ENCODE measurements at regions not wholly inside any gene's neighbourhood (a gene's known extent, or its start where the extent isn't known, plus 50 kb on each side); places are given as distances from the start of the nearest gene placed in this dataset.

DNA sequence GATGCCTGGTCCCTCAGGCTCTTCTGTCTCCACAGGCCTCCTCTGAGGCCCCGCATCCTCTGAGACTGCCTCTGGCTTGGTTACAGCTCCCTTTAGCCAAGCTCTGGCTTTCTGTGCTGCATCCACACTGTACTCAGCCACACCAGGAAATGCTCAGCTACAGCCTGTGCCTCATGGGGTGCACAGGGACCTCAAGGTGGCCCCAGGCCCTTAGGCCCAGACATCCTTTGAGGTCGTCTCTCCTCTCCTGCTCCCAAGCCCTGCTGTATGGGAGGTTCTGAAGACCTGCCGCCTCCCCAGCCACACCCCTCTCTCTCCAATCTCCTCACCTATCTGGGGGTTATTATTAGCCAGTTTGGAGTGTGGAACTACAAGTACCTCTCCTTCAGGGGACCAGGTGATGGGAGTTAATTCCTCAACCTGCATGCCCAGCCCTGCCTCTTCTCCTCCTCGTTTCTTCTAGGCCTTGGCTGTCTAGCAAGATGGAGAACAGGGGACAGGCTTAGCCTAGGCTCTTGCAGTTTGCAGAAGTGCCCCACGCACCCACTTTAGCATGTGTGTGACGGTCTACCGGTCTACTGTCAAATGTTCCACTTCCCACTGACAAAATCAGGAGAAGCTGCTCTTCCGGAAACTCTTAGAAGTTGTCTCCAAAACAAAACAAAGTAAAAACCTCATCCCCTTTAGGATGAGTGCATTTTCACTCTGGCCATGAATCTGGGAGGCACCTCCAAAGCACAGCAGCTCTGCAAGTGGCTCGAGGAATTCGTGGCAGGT is 64.0 kb upstream of the WAC start:
- no peaks in the 10 kb centered on the region for H3F3A ChIP-seq (ENCODE audit: insufficient read depth, low read length)
- no peaks in the 10 kb centered on the region for H3K79me2 ChIP-seq (ENCODE audit: low read length)
- no peak overlapping the region for H3K4me2 ChIP-seq (ENCODE audit: low read depth, low read length)
- H3K9ac ChIP-seq (ENCODE audit: low read length) = no peak overlapping the region
- DNase-seq = no peak
- H3K4me1 ChIP-seq (ENCODE audit: low read length) = no peaks in the 10 kb centered on the region
- no peaks in the 10 kb centered on the region for H3K27me3 ChIP-seq (replicated peaks; ENCODE audit: insufficient read depth, low read length)
- no peaks in the 10 kb centered on the region for H3K36me3 ChIP-seq (replicated peaks; ENCODE audit: insufficient read depth, low read length)
- no peak overlapping the region for H3K4me3 ChIP-seq (ENCODE audit: low read length)
- no peak for TF ChIP-seq EZH2 (optimal IDR thresholded peaks at IDR 0.05; ENCODE audit: low read depth, low read length)
- TF ChIP-seq, protein P1, sequence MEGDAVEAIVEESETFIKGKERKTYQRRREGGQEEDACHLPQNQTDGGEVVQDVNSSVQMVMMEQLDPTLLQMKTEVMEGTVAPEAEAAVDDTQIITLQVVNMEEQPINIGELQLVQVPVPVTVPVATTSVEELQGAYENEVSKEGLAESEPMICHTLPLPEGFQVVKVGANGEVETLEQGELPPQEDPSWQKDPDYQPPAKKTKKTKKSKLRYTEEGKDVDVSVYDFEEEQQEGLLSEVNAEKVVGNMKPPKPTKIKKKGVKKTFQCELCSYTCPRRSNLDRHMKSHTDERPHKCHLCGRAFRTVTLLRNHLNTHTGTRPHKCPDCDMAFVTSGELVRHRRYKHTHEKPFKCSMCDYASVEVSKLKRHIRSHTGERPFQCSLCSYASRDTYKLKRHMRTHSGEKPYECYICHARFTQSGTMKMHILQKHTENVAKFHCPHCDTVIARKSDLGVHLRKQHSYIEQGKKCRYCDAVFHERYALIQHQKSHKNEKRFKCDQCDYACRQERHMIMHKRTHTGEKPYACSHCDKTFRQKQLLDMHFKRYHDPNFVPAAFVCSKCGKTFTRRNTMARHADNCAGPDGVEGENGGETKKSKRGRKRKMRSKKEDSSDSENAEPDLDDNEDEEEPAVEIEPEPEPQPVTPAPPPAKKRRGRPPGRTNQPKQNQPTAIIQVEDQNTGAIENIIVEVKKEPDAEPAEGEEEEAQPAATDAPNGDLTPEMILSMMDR (IDR thresholded peaks at IDR 0.05; ENCODE audit: low read length) = no peak
- no peak overlapping the region for H3K27ac ChIP-seq (ENCODE audit: low read length)
- H3K9me3 ChIP-seq (replicated peaks; ENCODE audit: insufficient read depth, low read length) = no peaks in the 10 kb centered on the region
- H4K20me1 ChIP-seq (ENCODE audit: insufficient read depth, low read length) = no peaks in the 10 kb centered on the region
- H3K9me2 ChIP-seq (replicated peaks; ENCODE audit: insufficient read depth, low read length) = no peaks in the 10 kb centered on the region
- no peak overlapping the region for H2AFZ ChIP-seq (ENCODE audit: low read length)

GRCh38 chr10:28470873-28471651 is 61.9 kb upstream of the WAC start:
- Histone ChIP-seq H4K20me1 (ENCODE audit: insufficient read depth, low read length) (no peaks in the 10 kb centered on the region), H3K9me2 (replicated peaks; ENCODE audit: insufficient read depth, low read length) (no peaks in the 10 kb centered on the region), H3K79me2 (ENCODE audit: low read length) (no peaks in the 10 kb centered on the region), H3K4me2 (ENCODE audit: low read depth, low read length) (no peak overlapping the region), H3K27ac (ENCODE audit: low read length) (no peak overlapping the region), H2AFZ (ENCODE audit: low read length) (no peak overlapping the region), H3K9me3 (replicated peaks; ENCODE audit: insufficient read depth, low read length) (no peaks in the 10 kb centered on the region), H3K36me3 (replicated peaks; ENCODE audit: insufficient read depth, low read length) (no peaks in the 10 kb centered on the region), H3K4me1 (ENCODE audit: low read length) (no peaks in the 10 kb centered on the region), H3K9ac (ENCODE audit: low read length) (no peak overlapping the region), H3K27me3 (replicated peaks; ENCODE audit: insufficient read depth, low read length) (no peaks in the 10 kb centered on the region), H3F3A (ENCODE audit: insufficient read depth, low read length) (no peaks in the 10 kb centered on the region), H3K4me3 (ENCODE audit: low read length) (no peak overlapping the region)
- TF ChIP-seq EZH2 (optimal IDR thresholded peaks at IDR 0.05; ENCODE audit: low read depth, low read length) (no peak), EZH2phosphoT487 (IDR thresholded peaks at IDR 0.05; ENCODE audit: low read length) (no peak)
- TF ChIP-seq, protein P1 (IDR thresholded peaks at IDR 0.05; ENCODE audit: low read length) = no peak
- no peak for DNase-seq

DNA sequence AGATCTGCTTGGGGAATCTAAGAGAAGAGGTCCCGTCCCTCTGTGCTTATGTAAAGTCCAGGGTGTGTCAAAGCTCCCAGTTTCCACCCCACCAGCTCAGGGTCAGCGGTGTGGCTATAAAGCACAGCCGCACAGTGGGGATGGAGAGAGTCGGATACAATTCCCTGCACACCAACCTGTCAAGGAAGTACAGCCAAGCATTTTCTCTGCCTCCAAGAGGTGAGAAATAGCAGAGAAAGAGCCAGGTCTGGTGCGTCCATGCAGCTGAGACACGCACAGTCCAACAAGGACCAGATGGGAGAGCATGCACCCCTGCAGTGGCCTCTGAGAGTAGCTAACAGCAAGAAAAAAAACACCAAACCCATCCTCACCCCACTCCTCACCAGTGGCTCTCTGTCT is 61.3 kb upstream of the WAC start:
- H3K4me1 ChIP-seq (ENCODE audit: low read length) = no peaks in the 10 kb centered on the region
- no peaks in the 10 kb centered on the region for H3K9me2 ChIP-seq (replicated peaks; ENCODE audit: insufficient read depth, low read length)
- no peaks in the 10 kb centered on the region for H3F3A ChIP-seq (ENCODE audit: insufficient read depth, low read length)
- no peak overlapping the region for H3K4me3 ChIP-seq (ENCODE audit: low read length)
- H2AFZ ChIP-seq (ENCODE audit: low read length) = no peak overlapping the region
- no peaks in the 10 kb centered on the region for H3K36me3 ChIP-seq (replicated peaks; ENCODE audit: insufficient read depth, low read length)
- no peaks in the 10 kb centered on the region for H3K79me2 ChIP-seq (ENCODE audit: low read length)
- no peaks in the 10 kb centered on the region for H3K27me3 ChIP-seq (replicated peaks; ENCODE audit: insufficient read depth, low read length)
- TF ChIP-seq, protein P1 (IDR thresholded peaks at IDR 0.05; ENCODE audit: low read length) = no peak
- TF ChIP-seq EZH2phosphoT487 (IDR thresholded peaks at IDR 0.05; ENCODE audit: low read length) = no peak
- TF ChIP-seq EZH2 (optimal IDR thresholded peaks at IDR 0.05; ENCODE audit: low read depth, low read length) = no peak
- H3K9me3 ChIP-seq (replicated peaks; ENCODE audit: insufficient read depth, low read length) = no peaks in the 10 kb centered on the region
- no peak overlapping the region for H3K4me2 ChIP-seq (ENCODE audit: low read depth, low read length)
- no peaks in the 10 kb centered on the region for H4K20me1 ChIP-seq (ENCODE audit: insufficient read depth, low read length)
- DNase-seq = no peak
- no peak overlapping the region for H3K9ac ChIP-seq (ENCODE audit: low read length)
- no peak overlapping the region for H3K27ac ChIP-seq (ENCODE audit: low read length)
